HFF-Myc (cell line): ENCODE measurements at regions not wholly inside any gene's neighbourhood (a gene's known extent, or its start where the extent isn't known, plus 50 kb on each side); places are given as distances from the start of the nearest gene placed in this dataset.
A peak's percentile ranks its signal among the peaks of the same experiment; 100 is the strongest.

Experiments
- DNase-seq: peaks from one replicate; pipeline ENCODE4 v3.0.0-alpha.2; 2011; ENCODE audit warnings: low read depth; ENCODE audit errors: extremely low read depth
- H3K4me3 ChIP-seq: replicated peaks from 2 replicates; pipeline ENCODE4 v1.5.1; 2011; ENCODE audit warnings: low read depth, mild to moderate bottlenecking, control low read depth, low read length
- TF ChIP-seq, protein P1 (sequence below): IDR thresholded peaks from 2 replicates; pipeline ENCODE4 v1.5.1; 2012; ENCODE audit warnings: mild to moderate bottlenecking, low read depth, low read length, control low read depth; ENCODE audit errors: missing control alignments

DNA sequence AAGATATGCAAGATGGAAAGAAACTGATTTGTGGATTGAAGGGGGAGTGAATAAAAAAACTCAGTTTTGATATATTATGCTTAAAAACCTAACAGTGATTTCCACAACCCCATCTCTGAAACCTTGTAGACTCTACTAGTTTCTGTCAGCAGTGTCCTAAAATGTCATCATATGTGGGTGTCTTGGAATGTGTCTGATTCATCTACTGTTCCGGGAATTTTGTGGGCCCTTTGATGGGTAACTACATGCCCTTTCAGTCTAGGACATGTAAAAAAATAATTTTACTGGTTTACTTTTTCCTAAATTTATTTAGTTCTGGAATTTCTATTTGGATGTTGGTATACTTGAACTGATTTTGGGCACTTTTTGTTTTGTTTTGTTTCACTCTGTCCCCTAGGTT, 118.9 kb upstream of the NMUR2 start:
- no peak for DNase-seq
- no peak overlapping the region for H3K4me3 ChIP-seq
- TF ChIP-seq, protein P1, sequence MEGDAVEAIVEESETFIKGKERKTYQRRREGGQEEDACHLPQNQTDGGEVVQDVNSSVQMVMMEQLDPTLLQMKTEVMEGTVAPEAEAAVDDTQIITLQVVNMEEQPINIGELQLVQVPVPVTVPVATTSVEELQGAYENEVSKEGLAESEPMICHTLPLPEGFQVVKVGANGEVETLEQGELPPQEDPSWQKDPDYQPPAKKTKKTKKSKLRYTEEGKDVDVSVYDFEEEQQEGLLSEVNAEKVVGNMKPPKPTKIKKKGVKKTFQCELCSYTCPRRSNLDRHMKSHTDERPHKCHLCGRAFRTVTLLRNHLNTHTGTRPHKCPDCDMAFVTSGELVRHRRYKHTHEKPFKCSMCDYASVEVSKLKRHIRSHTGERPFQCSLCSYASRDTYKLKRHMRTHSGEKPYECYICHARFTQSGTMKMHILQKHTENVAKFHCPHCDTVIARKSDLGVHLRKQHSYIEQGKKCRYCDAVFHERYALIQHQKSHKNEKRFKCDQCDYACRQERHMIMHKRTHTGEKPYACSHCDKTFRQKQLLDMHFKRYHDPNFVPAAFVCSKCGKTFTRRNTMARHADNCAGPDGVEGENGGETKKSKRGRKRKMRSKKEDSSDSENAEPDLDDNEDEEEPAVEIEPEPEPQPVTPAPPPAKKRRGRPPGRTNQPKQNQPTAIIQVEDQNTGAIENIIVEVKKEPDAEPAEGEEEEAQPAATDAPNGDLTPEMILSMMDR, result no peak

DNA sequence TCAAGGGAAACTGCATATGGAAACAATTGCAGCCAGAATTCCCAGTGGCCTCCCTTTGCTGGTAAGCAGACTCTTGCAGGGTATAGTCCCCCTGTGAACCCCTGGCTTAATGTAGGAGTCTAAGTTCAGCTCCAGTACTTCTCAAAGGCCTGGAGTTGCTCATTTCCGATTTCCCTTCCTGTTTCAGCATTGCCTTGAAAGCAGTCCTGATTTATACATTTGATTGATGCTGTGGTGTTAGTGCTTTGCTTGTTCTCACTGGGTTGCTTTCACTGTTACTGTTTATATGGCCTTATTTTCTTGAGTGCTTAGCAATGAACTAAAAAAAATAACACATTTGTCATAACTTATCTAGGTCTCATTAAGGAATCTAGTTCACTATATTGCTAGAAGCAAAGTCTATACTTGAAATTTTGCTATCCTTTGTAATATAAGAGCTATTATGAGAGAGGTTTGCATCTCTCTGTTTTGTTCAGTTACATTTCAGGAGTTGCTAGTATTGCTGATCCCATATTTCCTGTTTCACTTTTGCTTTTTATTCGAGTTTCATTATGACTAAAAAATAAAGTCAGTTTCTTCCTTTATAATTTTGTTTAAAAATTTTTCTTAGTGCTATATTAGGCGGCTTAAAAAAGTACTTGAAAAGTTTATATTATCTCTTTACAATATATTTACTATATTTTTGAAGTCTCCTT, 122.4 kb upstream of the NMUR2 start:
- no peak for DNase-seq
- H3K4me3 ChIP-seq, result no peak overlapping the region
- TF ChIP-seq, protein P1, result no peak

DNA sequence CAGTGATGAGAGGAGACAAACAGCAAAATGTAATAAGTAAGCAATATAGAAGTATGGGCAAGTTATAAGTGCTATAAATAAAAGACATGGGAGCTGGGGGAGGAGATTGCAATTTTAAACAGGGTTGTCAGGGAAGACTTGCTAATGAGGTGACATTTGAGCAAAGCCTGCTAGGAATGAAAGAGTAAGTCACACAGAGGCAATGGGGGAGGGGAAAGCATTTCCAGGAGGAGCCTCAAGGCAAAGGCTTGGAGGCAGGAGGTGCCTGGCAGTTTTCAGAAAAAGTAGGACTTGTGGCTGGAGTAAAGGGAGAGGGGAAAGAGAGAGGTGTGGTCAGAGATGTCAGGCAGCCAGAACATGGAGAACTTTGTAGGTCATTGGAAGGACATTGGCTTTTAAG, 124.4 kb upstream of the NMUR2 start:
- TF ChIP-seq, protein P1, result no peak
- no peak for DNase-seq
- H3K4me3 ChIP-seq, result no peak overlapping the region

DNA sequence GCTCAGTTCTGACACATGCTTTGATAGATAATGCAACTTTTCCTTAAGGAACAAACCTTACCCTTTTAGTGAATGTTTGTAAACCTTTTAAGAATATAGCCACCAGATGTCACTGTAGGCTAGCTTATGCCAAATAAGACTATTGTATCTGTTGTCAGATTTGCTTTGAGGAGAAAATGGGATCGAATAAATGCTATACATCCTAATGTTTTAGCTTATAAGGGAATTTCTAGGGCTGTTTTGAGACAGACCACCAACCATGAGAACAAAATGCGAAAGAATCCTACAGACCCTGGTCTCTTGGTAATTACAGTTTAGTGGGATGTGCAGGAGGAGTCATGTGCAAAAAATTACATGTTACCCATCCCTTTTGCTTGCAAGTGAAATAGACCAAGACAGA, 127.6 kb upstream of the NMUR2 start:
- no peak overlapping the region for H3K4me3 ChIP-seq
- peak; percentile 14 for DNase-seq
- TF ChIP-seq, protein P1, result peak; percentile 18

DNA sequence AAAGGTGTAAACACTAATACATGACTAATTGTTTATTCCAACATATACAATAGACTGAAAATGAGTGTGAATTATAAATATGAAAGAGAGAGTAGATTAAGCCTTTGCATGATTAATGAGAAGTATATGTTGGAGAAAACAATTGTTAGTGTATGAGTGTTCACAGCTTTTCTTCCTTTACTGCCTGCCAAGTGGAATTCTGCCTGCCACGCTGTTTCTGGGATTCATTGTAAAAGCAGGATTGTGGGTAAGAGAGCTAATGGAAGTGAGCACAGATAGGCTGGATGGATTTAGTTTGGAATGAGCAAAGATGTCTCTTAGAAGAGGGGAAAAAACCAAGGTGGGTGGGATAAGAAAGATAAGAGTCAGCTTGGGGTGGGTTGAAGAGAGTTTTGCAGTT, 129.6 kb upstream of the NMUR2 start:
- TF ChIP-seq, protein P1, result no peak
- H3K4me3 ChIP-seq, result no peak overlapping the region
- DNase-seq, result no peak

DNA sequence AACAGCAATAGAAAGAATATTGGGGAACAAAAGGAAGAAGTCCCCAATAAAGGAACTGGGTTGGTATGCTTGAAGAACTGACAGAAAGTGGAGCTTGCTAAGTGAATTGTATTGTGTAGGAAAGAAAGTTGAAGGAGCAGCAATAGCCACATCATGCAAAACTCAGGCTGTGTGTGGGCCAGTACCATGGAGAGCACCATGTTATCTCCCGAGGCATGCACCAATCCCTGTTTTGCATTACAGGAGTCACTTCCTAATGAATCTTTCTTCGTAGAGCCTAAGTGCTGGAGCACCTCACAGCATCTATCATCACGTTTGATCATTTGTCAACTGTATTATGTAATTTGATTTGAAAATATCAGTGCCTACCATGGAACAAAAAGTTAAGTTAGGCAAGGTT, 137.7 kb upstream of the NMUR2 start:
- H3K4me3 ChIP-seq, result no peak overlapping the region
- TF ChIP-seq, protein P1, result no peak
- DNase-seq, result no peak

DNA sequence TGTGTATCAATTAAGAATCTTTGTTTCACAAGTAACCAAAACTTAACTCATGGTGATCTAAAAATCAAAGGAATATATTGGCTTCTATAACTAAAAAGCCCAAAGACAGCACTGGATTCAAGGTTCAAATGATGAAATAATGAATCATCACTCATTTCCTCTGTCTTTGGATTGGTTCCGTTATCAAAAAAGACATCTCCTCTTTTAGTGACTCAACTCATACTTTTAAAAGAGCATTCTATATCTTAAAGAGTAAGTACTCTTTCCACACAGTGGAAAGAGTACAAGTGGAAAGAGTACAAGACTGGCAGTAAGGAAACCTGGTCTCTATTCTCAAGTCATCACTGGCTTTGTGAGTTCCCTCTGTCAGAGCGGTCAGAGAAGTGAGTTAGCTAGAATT, 141.4 kb upstream of the NMUR2 start:
- no peak overlapping the region for H3K4me3 ChIP-seq
- TF ChIP-seq, protein P1, result no peak
- no peak for DNase-seq
